Muscle of arm (tissue), 1 donor: ENCODE measurements at regions not wholly inside any gene's neighbourhood (a gene's known extent, or its start where the extent isn't known, plus 50 kb on each side); places are given as distances from the start of the nearest gene placed in this dataset.
"Not testable (repeated sequence)": the region's sequence is repeated elsewhere in the genome, so short reads cannot be mapped to it uniquely, and the experiment has no call there.

ENCODE experiments used
- DNase-seq: peaks from one replicate; pipeline ENCODE4 v3.0.0-alpha.2; 2013

DNA sequence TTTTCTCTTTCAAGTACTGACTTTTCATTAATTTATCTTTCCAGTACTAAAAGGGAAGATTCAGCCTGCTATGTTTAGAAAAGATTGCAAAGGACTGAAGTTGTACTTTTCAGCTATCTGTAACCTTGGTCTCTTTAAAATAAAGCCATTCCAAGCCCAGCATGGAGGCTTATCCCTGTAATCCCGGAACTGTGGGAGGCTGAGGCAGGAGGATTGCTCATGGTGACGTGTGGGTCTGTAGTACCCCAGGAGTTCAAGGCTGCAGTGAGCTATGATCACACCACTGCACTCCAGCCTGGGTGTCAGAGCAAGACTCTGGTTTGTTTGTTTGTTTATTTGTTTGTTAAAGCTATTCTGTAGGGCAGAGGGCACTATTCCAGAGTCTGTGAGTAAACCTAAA lies 50.6 kb upstream of the TMEM170B start:
- DNase-seq, result no peak

GRCh38 chr6:11486486-11486885 lies 51.1 kb upstream of the TMEM170B start:
- DNase-seq, result no peak

- no peak for DNase-seq
Measured at GRCh38 chr6:11486051-11486450, 51.5 kb upstream of the TMEM170B start.

GRCh38 chr6:11485271-11485670 lies 52.3 kb upstream of the TMEM170B start:
- no peak for DNase-seq

GRCh38 chr6:11484441-11484840 lies 53.1 kb upstream of the TMEM170B start:
- DNase-seq, result no peak

DNA sequence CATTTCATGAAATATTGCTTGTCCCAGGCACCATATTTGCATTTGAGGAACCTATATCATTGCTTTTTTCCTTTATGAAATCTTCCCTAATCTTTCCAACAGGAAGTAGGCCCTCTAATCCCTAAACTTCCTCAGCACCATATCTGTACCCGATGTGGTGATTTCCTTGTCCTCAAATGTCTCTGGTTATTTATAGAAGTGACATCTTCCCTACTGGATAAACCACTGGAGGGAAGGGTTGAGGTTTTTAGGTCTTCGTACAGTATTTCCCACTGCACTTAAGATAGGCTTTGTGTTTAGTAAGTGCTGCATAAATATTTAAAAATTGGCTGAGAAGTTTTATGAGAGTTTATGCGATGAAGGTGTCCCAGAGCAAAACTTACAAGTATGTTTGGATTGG lies 54.9 kb upstream of the TMEM170B start:
- no peak for DNase-seq

GRCh38 chr6:11480541-11480940 lies 57.0 kb upstream of the TMEM170B start:
- DNase-seq, result no peak

DNA sequence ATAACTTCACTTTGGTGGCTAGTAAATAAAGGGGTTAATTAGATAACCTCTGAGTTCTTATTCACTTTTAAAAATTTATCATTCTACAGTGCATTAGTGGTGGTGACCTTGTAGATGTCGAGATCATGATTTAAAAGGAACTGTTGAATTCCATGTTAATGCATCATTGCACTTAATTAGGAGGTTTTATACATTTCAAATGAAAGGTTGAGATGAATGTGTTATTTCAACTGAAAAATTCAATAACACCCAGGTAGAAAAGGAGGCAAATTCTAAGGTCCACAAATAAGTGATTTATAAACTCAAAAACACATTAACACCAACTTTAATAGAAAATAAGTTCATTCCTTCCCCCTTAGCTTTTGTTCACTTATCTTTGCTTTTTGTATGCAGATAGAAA lies 58.3 kb upstream of the TMEM170B start:
- DNase-seq, result no peak

DNA sequence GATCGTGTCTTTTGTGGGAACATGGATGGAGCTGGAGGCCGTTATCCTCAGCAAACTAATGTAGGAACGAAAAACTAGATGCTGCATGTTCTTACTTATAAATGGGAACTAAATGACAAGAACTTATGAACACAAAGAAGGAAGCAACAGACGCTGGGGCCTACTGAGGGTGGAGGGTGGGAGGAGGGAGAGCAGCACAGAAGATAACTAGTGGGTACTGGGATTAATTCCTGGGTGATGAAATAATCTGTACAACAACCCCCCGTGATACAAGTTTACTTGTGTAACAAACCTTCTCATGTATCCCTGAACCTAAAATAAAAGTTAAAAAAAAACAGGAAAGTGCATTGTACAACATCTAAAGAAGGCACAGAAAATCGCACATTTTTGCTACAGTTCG lies 59.0 kb upstream of the TMEM170B start:
- no peak for DNase-seq

- DNase-seq, result no peak
Measured at GRCh38 chr6:11475016-11475415, 62.5 kb upstream of the TMEM170B start.

- DNase-seq, result peak; percentile 31
Measured at GRCh38 chr6:11473008-11473740, 64.4 kb upstream of the TMEM170B start.

DNA sequence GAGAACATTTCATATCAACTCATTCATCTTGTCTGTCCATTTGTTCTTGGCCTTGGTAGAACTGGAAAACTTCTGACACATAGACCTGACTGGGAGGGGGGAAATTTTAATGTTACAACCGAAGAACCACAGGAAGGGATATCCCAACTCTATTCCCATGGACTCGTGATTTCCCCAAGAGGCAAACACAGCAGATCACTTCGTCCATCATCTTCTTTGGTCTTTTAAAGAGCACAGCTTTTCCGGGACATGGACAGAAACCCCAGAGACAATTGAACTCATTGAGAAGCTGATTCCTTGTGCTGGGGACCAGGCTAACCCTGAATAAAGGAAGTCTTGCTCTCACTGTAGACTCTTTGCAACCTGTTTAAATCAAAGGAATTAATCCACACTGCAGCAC lies 66.3 kb upstream of the TMEM170B start:
- no peak for DNase-seq

DNA sequence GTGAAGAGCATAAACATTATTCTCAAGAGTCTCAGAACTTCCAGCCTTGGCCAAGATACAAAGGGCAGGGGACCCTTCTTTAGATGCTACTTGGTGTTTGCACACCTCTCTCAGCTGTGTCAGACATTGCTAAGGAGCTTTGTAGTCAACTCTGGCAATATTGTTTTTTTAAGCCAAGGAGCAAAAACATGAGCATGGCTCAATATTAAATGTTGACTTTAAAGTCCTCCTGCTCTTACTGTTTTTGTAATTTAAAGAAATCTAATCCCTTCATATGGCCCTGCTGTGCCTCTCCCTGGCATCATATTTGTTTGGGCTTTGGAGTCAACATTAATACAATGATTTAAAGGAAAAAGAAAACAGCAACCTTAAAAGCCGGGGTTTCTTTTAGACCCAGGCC lies 67.9 kb upstream of the TMEM170B start:
- DNase-seq, result no peak

DNA sequence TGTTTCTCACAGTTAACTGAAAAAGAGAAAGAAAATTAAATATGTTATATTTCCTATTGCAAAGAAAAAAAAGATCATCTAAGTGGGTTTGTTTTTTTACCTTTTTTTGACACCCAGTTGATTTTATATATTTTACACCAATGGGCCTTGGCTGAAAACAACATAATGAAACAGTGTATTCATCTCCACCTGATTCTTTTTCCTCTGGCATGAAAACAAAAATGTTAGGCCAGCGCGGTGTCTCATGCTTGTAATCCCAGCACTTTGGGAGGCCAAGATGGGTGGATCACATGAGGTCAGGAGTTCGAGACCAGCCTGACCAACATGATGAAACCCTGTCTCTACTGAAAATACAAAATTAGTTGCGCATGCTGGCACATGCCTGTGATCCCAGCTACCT lies 69.3 kb upstream of the TMEM170B start:
- not testable (repeated sequence) for DNase-seq

DNA sequence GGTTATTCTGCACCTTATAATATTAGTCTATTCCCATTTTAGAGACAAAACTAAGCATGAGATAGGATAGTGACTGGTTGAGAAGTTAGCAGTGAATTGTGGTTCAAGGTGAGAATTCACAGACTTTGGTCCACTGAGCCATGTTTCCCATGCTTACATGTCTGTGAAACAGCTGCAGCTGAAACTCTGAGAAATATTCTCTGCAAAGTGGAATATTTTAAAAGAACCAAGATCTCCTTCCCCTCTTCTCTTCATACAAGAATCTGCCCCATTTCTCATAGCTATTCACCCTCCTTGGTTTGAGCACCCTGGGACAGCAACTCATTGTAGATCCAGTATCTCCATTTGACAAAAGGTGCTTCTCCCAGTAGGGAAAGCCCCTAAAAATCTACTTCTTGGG lies 70.2 kb upstream of the TMEM170B start:
- DNase-seq, result no peak

DNA sequence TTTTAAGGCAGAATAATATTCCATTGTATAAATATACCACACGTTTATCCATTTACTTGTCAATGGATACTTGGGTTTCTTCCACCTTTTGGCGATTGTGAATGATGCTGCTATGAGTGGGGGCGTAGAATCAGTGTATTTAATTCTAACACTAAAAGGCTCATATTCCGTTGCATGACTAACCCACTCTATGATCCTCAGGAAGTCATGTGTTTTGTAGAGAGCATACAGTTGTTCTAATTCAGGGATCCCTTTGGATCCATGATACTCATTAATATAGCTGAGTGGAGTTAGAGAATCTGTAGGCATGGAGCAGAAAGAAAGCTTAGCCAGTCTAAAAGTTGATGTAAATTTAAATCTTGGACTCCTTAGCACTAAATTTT lies 74.2 kb upstream of the TMEM170B start:
- DNase-seq, result no peak

- DNase-seq, result no peak
Measured at GRCh38 chr6:11462742-11463397, 74.7 kb upstream of the TMEM170B start.

DNA sequence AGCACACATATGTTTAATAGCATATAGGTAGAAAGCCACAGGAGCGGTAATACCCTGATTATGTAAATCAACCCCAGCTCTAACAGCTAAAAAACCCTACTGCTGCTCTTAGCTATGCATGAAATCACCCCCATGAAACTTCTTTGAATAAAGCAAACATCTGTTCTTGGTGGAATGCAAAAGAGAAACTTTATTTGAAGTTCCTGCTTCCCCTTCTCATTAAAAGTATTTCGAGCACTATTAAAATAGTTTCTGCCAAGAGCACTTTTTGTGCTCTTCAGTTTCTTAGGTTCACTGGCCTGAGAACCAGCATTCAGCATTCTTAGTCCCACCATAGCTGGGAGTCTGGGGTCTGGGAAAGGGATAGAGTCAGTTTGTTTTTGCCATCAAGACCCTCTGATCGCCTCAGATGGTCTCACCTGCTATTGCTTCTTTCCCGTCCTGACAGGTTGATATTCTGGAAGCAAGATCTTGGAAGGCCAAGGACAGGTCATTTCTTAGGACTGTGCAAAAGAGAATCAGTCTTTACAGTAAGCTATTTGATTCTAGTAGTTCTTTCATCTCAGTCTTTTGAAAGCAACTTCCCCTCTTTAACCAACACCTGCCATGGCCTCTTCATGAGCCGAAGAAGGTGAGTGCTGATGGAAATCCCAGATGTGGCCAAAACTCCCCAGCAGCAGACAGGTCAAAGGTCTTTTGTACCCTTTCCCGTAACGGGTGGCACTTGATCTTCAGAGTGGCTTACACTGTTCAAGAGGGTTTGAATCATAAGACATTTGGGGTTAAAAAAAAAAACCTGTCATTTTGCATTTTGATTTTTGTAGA lies 76.5 kb upstream of the TMEM170B start:
- no peak for DNase-seq

DNA sequence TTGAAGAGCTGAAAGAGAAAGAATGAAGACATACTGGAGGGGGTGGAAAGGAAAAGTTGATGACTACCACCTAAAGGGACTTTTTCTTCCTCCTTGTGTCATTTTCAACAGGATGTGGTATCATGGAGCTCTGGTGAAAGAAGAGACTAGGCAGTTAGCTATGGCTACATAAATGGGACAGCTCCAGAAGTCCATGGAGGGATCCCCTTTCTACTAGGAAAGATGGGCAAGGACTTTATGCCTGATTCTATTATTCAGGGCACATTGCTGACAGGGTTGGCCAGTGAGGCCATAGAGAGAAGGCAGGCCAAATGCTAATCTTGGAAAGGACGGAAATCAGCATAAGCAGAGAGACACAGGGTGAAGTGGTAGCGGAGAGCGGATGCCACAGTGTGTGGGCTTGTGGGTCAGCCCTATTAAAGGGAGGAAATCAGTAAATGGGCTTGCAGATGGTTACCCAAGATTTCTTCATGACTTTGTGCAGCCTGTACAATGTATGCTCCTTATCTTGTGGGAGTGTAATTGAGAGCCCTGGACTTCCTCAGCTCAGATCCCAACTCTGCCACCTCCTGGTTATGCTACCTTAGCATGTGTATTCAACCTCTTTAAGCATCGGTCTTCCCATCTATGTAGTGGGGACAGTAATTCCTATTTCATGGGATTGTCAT lies 77.4 kb upstream of the TMEM170B start:
- DNase-seq, result no peak

DNA sequence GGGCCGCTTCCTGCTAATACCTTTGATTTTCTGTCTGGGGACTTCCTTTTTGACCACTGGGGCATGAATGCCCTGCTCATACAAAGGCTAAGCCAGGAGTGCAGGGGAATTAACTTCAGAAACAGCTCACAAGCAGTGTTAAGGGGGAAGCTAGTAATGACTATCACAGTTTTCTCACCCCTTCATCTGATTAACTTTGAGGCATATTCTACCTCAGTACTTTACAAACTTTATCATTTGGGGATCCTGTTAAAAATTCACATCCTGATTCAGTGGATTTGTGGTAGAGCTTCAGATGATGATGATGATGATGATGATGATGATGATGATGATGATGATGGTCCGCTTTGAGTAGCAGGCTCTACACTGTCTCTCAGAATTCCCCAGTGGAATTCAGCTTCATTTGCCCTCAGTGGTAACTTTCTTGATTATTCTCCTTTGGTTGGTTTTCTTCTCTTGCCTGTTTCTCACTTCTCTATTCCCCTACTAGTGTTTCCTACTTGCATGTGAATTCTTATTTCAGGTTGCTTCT lies 78.4 kb upstream of the TMEM170B start:
- DNase-seq, result no peak

GRCh38 chr6:11458509-11458908 lies 79.0 kb upstream of the TMEM170B start:
- no peak for DNase-seq

GRCh38 chr6:11457422-11457821 lies 80.1 kb upstream of the TMEM170B start:
- not testable (repeated sequence) for DNase-seq
